OCI-LY3 (cell line): ENCODE measurements at regions not wholly inside any gene's neighbourhood (a gene's known extent, or its start where the extent isn't known, plus 50 kb on each side); places are given as distances from the start of the nearest gene placed in this dataset.

Source experiments
- CTCF ChIP-seq: fragments of 200-600, 300-600 bp; sonication (generic); IDR thresholded peaks from 2 replicates; pipeline ENCODE4 v1.5.1; 2014; ENCODE audit warnings: antibody characterized with exemption, low read length, low read depth
- EZH2phosphoT487 ChIP-seq: fragments of 200-600 bp; shearing (Covaris generic); IDR thresholded peaks from 2 replicates; pipeline ENCODE4 v1.6.1; 2018; ENCODE audit warnings: antibody characterized with exemption, mixed run types, low read depth

- TF ChIP-seq CTCF: no peak
- TF ChIP-seq EZH2phosphoT487: no peak
Measured at GRCh38 chr5:86768699-86769202, 151.0 kb downstream of the COX7C start.
